Aorta (tissue), 5 donors: ENCODE measurements at regions not wholly inside any gene's neighbourhood (a gene's known extent, or its start where the extent isn't known, plus 50 kb on each side); places are given as distances from the start of the nearest gene placed in this dataset.
A peak's percentile ranks its signal among the peaks of the same experiment; 100 is the strongest.
"Not testable (repeated sequence)": the region's sequence is repeated elsewhere in the genome, so short reads cannot be mapped to it uniquely, and the experiment has no call there.

Experiments
- ATAC-seq: fragments of 200-7000 bp; cut with Tn5 transposase; one replicate; pipeline ENCODE4 v1.9.1; 2022; ENCODE audit warnings: moderate library complexity; ENCODE audit not compliant: low FRiP score
- DNase-seq, 2 donors: peaks; one replicate each; pipeline ENCODE4 v3.0.0-alpha.2; 2020
- H3K27ac ChIP-seq, 2 donors: one replicate each; pipeline ENCODE4 v1.5.1; 2013; ENCODE audit warnings: low read length in 2 of 2, mild to moderate bottlenecking in 2 of 2, moderate library complexity in 2 of 2, control low read depth in 1 of 2, inconsistent platforms in 1 of 2, low read depth in 1 of 2
- H3K27me3 ChIP-seq, 2 donors: one replicate each; pipeline ENCODE4 v1.6.1; 2013; ENCODE audit warnings: control low read depth in 1 of 2, low read length in 1 of 2, mild to moderate bottlenecking in 1 of 2, moderate library complexity in 1 of 2; ENCODE audit not compliant: insufficient read depth in 2 of 2, control insufficient read depth in 1 of 2
- H3K36me3 ChIP-seq, 2 donors: one replicate each; pipeline ENCODE4 v1.6.1; 2013; ENCODE audit warnings: control low read depth in 1 of 2, low read length in 1 of 2, mild to moderate bottlenecking in 1 of 2; ENCODE audit not compliant: insufficient read depth in 2 of 2, control insufficient read depth in 1 of 2
- H3K4me1 ChIP-seq, 2 donors: one replicate each; pipeline ENCODE4 v1.6.1; 2013; ENCODE audit warnings: low read length in 2 of 2, control low read depth in 1 of 2, mild to moderate bottlenecking in 1 of 2, moderate library complexity in 1 of 2; ENCODE audit not compliant: insufficient read depth in 2 of 2, control insufficient read depth in 1 of 2
- H3K4me3 ChIP-seq, 2 donors: one replicate each; pipeline ENCODE4 v1.5.1; 2013; ENCODE audit warnings: low read length in 2 of 2, control low read depth in 1 of 2, mild to moderate bottlenecking in 1 of 2
- H3K9me3 ChIP-seq: one replicate; pipeline ENCODE4 v1.6.1; 2013; ENCODE audit warnings: mild to moderate bottlenecking, low read length; ENCODE audit not compliant: control insufficient read depth
- WGBS, 2 donors: extraction: QIAGEN DNeasy Blood & Tissue Kit; methylation state at CpG; one replicate each; pipeline ENCODE4 v1.1.7; 2013; 5-methylcytosine and 5-hydroxymethylcytosine counted together
- intact Hi-C, 2 donors: fragments of 100-400 bp; cut with DNase I; formaldehyde crosslinking; loops; one replicate each; pipeline versions ENCODE4 v1.14.2 to v1.15.0; 2022
- donor health status: healthy with polysubstance abuse.
- donor health status: Bipolar disorder and iron deficiency.
- donor health status: DM: no; HTN: no; CAD: no.
- donor health status: DM: no; HTN: no; CAD: no.
- donor health status: DM: yes; HTN: yes; CAD: no.

DNA sequence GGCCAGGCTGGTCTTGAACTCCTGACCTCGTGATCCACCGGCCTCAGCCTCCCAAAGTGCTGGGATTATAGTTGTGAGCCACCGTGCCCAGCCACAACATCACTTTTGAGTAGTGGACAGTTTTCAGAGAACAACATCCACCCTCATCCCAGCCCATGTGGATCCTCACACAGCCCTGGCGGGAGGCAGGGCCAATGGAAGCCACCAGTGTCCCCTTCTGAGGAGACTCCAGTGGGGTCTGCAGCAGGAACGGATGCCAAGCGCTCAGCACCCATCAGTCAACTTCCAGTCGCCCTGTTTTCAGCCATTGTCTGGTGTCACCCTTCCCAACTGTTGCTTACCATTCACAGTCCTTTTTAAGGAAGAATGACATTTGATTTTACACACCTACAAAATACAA, 302.5 kb downstream of the BCL2L11 start:
- H3K27me3 ChIP-seq, DNase-seq, ATAC-seq, H3K4me1 ChIP-seq, H3K36me3 ChIP-seq, intact Hi-C loops, H3K4me3 ChIP-seq, H3K27ac ChIP-seq, H3K9me3 ChIP-seq: not testable (repeated sequence)
- 92 to 97% methylated on average over 7 of the region's 7 CpGs for WGBS, 2 donors

DNA sequence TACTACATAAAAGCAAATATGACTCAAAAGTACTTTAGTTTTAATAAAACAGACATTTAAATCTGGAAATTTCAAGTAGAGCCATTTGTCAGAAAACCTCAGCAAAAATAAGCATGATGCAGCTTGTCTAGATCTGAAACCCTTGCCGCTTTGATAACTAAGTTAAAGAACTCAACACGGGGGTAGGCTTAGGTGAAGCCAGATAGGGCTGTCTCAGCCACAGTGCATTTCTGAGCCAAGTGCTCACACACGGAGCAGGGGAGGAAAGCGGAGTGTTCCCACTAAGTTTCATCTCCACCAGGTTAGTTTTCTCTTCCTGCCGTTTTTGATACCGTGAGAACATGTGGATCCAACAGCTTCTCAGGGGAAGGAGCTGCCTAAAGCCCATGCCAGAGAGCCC, 303.5 kb downstream of the BCL2L11 start:
- ATAC-seq: not testable (repeated sequence)

DNA sequence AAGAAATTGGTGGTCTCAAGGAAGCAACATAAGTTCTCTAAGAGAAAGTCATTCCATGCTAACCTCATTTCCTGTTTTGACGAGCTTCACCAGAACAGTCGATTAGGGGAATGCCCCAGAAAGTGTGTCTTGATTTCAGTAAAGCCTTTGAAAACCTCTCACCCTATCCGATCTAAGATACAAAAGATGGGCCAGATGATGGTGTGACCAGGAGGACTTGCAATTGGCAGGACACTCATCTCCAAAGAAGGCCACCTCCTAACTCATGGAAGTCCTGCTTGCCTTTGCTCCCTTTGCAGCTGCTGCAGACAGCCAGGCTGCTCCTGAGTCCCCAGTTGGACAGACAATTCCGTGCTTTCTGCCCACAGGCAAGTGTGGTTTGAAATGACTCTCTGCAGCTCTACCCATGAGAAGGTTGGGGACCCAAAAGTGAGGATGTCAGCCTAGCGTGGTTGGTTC, 304.2 kb downstream of the BCL2L11 start:
- H3K27me3 ChIP-seq, H3K36me3 ChIP-seq, H3K4me3 ChIP-seq, H3K9me3 ChIP-seq, intact Hi-C loops, H3K27ac ChIP-seq, DNase-seq, H3K4me1 ChIP-seq: not testable (repeated sequence)
- ATAC-seq: peak; percentile 9
- WGBS, 2 donors: 94% methylated on average over 3 to 4 of the region's 5 CpGs

More for the DNA sequence above, 303.5 kb downstream of the BCL2L11 start:
- intact Hi-C loops, H3K9me3 ChIP-seq, H3K4me1 ChIP-seq, H3K36me3 ChIP-seq, H3K27me3 ChIP-seq, H3K4me3 ChIP-seq, DNase-seq, H3K27ac ChIP-seq: not testable (repeated sequence)
- WGBS, 2 donors: 82 to 84% methylated on average over 3 to 4 of the region's 6 CpGs

DNA sequence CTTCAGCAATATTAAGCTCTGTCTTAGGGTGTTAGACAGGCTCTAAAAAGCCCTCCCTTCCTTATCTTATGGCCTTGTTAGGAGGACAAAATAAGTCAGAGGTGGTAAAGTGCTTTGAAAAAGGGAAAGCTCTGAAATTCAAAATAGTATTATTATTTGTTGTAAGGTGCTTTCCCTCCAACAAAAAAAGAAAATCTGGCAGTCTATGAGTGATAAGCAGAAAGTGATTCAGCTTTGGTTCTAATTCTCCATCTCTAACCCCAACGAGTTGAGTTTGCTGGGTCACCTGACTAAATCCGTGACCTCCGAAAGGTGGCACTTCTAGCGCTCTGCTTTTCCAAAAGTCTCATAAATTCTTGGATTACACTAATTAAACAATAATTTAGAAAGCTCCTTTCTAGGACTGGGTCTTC, 305.1 kb downstream of the BCL2L11 start:
- H3K4me1 ChIP-seq, DNase-seq, H3K27me3 ChIP-seq, H3K27ac ChIP-seq, ATAC-seq, H3K4me3 ChIP-seq, intact Hi-C loops, H3K36me3 ChIP-seq, H3K9me3 ChIP-seq: not testable (repeated sequence)
- 93 to 96% methylated on average over 4 of the region's 4 CpGs for WGBS, 2 donors

DNA sequence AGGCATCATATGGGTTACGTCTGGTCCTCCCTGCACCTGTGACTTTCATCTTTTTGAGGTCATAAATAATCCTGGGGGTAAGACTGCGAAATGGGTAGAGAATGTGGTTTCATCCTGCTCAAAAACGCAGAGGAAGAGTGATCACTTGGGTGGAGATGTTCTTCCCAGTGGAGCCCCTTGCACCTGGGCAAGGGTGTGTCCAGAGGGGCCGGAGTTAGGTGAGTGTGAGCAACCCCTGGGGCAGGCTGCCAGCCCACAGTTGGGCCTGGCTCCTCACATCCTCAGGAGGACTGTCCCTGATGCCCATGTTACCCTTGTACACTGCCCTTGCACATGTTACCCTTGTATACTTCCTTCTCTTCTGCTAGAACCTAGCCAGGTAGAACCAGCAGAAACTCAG, 306.6 kb downstream of the BCL2L11 start:
- intact Hi-C loops, H3K27me3 ChIP-seq, H3K9me3 ChIP-seq, H3K27ac ChIP-seq, H3K4me1 ChIP-seq, ATAC-seq, H3K4me3 ChIP-seq, DNase-seq, H3K36me3 ChIP-seq: not testable (repeated sequence)
- WGBS, 2 donors: 85 to 93% methylated on average over 4 of the region's 4 CpGs

DNA sequence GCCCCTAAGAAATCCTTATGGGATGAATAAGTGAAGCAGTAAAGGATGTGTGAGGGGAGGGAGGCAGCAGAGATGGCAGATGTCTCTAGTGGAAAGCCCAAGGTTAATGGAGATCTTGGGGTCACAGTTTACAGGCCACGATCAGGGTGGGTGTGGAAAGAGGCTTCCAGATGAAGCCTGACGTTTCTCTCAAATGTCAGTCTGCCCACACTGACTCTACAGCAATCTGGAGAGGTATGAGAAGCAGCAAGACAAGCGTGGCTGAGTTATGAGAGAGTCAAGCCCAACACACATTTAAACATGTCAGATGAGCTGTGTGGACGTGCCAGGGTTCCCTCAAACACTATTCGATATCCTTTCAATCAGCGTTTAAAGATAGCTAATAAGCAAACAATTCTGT, 308.2 kb downstream of the BCL2L11 start:
- ATAC-seq, H3K27ac ChIP-seq, H3K27me3 ChIP-seq, H3K4me3 ChIP-seq, H3K4me1 ChIP-seq, H3K9me3 ChIP-seq, H3K36me3 ChIP-seq, DNase-seq, intact Hi-C loops: not testable (repeated sequence)
- 70 to 76% methylated on average over 6 of the region's 6 CpGs for WGBS, 2 donors

DNA sequence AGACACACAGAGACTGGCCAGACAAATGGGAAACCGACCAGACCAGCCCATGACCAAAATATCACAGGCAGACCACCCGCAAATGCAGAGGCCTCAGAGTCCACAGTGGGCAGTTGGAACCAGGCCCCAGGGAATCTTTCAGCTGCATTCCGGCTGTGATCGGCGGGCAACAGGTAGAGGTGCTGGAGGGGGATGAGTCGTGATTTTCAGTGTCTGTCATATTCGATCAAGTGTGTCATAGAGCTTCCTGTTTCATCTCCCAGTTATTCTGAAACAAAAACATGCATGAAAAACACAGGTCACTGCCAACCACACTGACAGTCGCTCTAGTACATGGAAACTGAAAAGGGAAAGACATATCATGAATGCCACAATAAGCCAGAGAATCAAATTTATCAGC, 308.6 kb downstream of the BCL2L11 start:
- ATAC-seq, H3K27me3 ChIP-seq, DNase-seq, H3K9me3 ChIP-seq, H3K4me3 ChIP-seq, H3K36me3 ChIP-seq, H3K27ac ChIP-seq, intact Hi-C loops, H3K4me1 ChIP-seq: not testable (repeated sequence)
- WGBS, 2 donors: 84 to 89% methylated on average over 5 to 7 of the region's 8 CpGs

DNA sequence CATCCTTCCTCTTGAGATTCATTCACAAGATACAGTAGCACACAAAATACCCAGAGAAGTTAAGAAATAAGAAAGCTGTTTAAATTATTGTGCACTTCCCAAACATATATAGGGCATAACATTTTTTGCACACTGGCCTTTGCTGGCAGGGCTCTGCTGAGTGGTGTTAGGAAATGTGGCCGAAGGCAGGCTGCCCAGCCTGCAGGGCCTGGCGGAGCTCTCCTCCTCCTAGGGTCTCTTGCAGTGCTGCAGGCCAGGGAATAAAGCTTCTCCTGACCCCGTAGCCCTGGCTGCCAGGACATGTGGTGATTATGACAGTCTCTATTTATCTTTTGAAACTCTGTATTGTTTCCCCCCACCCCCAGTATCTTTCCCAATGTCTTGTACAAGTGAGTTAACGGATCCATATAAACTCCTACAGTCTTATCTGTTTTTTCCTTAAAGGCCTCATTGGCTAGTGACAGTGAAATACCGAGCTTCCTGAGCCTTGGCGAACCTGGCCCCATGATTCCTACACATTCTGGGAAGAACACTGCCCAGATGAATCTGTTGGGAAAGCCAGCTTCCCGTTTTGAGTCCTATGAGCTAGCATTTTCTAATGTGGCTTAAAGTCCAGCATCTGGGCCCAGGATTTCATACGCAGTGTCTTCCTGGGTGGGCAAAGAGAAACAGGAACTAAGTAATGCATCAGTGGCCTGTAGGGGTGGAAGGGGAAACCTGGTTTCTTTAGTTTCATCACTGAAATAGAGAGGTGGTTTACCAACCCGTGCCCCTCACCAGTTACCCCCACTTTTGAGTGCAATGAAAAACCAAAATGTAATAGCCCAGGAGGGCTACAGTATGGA, 310.3 kb downstream of the BCL2L11 start:
- ATAC-seq, H3K36me3 ChIP-seq, H3K9me3 ChIP-seq, DNase-seq, H3K4me3 ChIP-seq, H3K4me1 ChIP-seq, intact Hi-C loops, H3K27me3 ChIP-seq, H3K27ac ChIP-seq: not testable (repeated sequence)
- 86 to 92% methylated on average over 6 to 7 of the region's 9 CpGs for WGBS, 2 donors

DNA sequence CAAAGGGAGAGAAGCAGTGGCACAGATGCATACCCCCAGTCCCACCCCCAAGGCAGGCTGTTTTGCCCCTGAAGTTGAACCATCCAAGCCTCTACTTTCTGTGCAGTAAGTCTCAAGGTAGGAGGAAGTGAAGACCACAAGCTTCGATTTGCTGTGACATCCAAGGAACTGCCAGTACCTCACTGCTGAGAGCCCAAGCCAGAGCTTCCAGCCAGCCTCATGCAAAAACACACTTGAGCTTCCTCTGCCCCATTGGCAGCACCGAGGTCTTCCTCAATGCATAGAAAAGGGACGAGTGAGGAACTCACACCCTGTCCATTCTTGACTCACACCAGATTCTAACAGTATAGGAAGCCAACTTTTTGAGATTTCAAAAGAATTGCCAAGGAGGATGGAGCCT, 311.7 kb downstream of the BCL2L11 start:
- WGBS, 2 donors: 43 to 55% methylated on average over 3 of the region's 3 CpGs
- H3K9me3 ChIP-seq, H3K4me1 ChIP-seq, H3K27me3 ChIP-seq, H3K36me3 ChIP-seq, H3K4me3 ChIP-seq, intact Hi-C loops, H3K27ac ChIP-seq, DNase-seq, ATAC-seq: not testable (repeated sequence)
